Fibroblast of lung (primary cell): ENCODE measurements at regions not wholly inside any gene's neighbourhood (a gene's known extent, or its start where the extent isn't known, plus 50 kb on each side); places are given as distances from the start of the nearest gene placed in this dataset.

ENCODE experiments used
- CTCF ChIP-seq, 2 donors: IDR thresholded peaks in 1 of 2; conservative IDR thresholded peaks in 1 of 2; 1 replicate in 1 of 2; 2 replicates in 1 of 2; pipeline ENCODE4 v1.5.1; 2011 to 2012; ENCODE audit warnings: low read length in 2 of 2, control low read depth in 1 of 2, inconsistent platforms in 1 of 2, low read depth in 1 of 2, mild to moderate bottlenecking in 1 of 2
- EZH2 ChIP-seq: IDR thresholded peaks from 2 replicates; pipeline ENCODE4 v1.5.1; 2012; ENCODE audit warnings: low read length, control low read depth, mild to moderate bottlenecking; ENCODE audit errors: missing control alignments

DNA sequence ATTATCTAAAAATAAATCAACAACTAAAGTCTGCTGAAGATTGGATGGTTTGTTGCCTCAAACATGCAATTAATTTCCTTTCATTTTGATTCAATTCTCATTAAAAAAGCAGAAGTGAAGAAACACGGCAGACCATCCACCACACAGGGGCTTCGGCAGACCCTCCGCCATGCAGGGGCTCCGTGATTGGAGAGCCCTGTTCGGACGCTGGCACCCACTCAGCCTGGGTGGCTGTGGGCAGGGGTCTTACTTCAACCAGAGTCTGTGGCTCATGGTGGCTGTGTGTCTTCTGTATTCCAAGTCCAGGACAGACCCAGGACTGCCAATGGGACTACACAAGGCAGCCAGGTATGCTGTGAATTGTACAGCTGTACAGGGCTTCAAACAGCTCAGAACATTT lies 86.9 kb upstream of the FRMD1 start:
- TF ChIP-seq EZH2 (no peak), CTCF (conservative IDR thresholded peaks at IDR 0.05 in 1 of 2, IDR thresholded peaks at IDR 0.05 in 1 of 2; ENCODE audit: low read depth in 1 of 2, low read length in 2 of 2) (no peak)
